ENCODE measurements at regions not wholly inside any gene's neighbourhood (a gene's known extent, or its start where the extent isn't known, plus 50 kb on each side); places are given as distances from the start of the nearest gene placed in this dataset.

DNA sequence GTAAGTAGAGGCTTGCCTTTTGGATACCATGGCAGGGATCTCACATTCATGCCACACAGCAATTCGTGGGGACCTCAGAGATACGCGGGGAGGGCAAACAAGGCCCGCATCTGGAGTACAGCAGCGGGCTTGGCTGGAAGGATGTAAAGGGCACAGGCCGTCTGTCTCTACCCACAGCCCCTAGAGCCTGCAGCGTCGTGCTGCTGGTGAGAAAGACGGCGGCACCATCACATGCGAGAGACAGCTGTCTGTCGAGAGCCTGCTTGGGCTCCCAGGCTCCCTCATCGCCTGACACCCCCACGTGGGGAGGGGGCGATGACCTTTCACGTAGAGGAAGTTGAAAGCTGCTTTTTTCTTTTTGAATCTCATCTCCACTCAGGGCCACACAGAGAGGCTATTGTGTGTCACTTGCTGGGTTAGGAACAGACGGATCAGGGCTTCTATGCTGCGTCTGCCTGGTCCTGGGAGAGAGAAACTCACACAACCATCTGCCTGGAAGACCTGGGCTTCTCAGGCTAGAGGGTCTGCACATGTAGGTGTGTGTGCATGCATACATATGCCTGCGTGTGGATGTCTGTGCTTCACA, 134.6 kb upstream of the PPP1R26 start:
- Histone ChIP-seq H3K27me3 (ENCODE audit: insufficient read depth, poor library complexity, severe bottlenecking) (no peaks in the 10 kb centered on the region), H3K4me3 (replicated peaks; ENCODE audit: insufficient read depth, low read length) (no peak overlapping the region), H3K27ac (replicated peaks) (no peak overlapping the region)
- no peak for DNase-seq (ENCODE audit: low read depth in 1 of 2, low spot score in 1 of 2)
- TF ChIP-seq, protein P1, sequence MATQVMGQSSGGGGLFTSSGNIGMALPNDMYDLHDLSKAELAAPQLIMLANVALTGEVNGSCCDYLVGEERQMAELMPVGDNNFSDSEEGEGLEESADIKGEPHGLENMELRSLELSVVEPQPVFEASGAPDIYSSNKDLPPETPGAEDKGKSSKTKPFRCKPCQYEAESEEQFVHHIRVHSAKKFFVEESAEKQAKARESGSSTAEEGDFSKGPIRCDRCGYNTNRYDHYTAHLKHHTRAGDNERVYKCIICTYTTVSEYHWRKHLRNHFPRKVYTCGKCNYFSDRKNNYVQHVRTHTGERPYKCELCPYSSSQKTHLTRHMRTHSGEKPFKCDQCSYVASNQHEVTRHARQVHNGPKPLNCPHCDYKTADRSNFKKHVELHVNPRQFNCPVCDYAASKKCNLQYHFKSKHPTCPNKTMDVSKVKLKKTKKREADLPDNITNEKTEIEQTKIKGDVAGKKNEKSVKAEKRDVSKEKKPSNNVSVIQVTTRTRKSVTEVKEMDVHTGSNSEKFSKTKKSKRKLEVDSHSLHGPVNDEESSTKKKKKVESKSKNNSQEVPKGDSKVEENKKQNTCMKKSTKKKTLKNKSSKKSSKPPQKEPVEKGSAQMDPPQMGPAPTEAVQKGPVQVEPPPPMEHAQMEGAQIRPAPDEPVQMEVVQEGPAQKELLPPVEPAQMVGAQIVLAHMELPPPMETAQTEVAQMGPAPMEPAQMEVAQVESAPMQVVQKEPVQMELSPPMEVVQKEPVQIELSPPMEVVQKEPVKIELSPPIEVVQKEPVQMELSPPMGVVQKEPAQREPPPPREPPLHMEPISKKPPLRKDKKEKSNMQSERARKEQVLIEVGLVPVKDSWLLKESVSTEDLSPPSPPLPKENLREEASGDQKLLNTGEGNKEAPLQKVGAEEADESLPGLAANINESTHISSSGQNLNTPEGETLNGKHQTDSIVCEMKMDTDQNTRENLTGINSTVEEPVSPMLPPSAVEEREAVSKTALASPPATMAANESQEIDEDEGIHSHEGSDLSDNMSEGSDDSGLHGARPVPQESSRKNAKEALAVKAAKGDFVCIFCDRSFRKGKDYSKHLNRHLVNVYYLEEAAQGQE (IDR thresholded peaks at IDR 0.05; ENCODE audit: insufficient replicate concordance, low read depth) = no peak
- TF ChIP-seq GABPA (IDR thresholded peaks at IDR 0.05; ENCODE audit: low read depth) = no peak
- no peak for TF ChIP-seq POLR2AphosphoS5 (IDR thresholded peaks at IDR 0.05; ENCODE audit: low read depth)
- TF ChIP-seq SPI1 (IDR thresholded peaks at IDR 0.05; ENCODE audit: borderline replicate concordance, low read depth) = no peak
- TF ChIP-seq, protein P2, sequence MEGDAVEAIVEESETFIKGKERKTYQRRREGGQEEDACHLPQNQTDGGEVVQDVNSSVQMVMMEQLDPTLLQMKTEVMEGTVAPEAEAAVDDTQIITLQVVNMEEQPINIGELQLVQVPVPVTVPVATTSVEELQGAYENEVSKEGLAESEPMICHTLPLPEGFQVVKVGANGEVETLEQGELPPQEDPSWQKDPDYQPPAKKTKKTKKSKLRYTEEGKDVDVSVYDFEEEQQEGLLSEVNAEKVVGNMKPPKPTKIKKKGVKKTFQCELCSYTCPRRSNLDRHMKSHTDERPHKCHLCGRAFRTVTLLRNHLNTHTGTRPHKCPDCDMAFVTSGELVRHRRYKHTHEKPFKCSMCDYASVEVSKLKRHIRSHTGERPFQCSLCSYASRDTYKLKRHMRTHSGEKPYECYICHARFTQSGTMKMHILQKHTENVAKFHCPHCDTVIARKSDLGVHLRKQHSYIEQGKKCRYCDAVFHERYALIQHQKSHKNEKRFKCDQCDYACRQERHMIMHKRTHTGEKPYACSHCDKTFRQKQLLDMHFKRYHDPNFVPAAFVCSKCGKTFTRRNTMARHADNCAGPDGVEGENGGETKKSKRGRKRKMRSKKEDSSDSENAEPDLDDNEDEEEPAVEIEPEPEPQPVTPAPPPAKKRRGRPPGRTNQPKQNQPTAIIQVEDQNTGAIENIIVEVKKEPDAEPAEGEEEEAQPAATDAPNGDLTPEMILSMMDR (IDR thresholded peaks at IDR 0.05; ENCODE audit: insufficient read depth, low read length) = no peak

DNA sequence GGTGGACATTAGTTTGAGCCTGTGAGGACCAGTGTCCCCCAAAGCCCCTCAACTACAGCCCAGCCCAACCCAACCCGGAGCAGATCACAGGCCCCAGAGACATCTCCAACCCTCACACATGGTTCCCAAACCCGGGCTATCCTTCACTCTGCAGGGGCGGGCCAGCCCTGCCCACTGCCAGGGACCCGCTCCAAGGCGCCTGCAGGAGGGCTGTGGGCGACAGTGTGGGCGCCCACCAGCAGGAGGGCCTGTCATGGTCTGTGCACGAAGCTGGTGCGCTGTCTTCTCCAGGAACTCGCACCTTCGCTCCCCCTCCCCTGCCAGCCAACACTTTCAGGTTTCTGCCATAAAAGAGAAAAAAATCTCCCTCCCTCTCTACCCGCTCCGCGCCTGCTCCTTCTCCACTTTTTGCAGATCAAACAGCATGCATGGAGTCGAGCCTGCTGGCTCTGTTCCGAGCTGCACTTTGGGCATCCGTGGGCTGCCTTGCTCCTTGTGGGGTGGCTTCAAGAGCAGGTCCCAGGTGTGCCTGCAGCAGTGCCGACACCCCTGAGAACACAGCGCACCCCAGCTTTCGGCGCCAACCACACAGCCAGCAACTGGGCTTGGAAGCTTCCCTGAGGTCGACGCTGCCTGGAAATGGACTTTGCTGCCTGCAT, 133.7 kb upstream of the PPP1R26 start:
- Histone ChIP-seq H3K27me3 (ENCODE audit: insufficient read depth, poor library complexity, severe bottlenecking) (no peaks in the 10 kb centered on the region), H3K27ac (replicated peaks) (no peak overlapping the region), H3K4me3 (replicated peaks; ENCODE audit: insufficient read depth, low read length) (no peak overlapping the region)
- TF ChIP-seq, protein P1 (IDR thresholded peaks at IDR 0.05; ENCODE audit: insufficient replicate concordance, low read depth) = no peak
- no peak for TF ChIP-seq SPI1 (IDR thresholded peaks at IDR 0.05; ENCODE audit: borderline replicate concordance, low read depth)
- TF ChIP-seq, protein P2 (IDR thresholded peaks at IDR 0.05; ENCODE audit: insufficient read depth, low read length) = no peak
- DNase-seq (ENCODE audit: low read depth in 1 of 2, low spot score in 1 of 2) = no peak

DNA sequence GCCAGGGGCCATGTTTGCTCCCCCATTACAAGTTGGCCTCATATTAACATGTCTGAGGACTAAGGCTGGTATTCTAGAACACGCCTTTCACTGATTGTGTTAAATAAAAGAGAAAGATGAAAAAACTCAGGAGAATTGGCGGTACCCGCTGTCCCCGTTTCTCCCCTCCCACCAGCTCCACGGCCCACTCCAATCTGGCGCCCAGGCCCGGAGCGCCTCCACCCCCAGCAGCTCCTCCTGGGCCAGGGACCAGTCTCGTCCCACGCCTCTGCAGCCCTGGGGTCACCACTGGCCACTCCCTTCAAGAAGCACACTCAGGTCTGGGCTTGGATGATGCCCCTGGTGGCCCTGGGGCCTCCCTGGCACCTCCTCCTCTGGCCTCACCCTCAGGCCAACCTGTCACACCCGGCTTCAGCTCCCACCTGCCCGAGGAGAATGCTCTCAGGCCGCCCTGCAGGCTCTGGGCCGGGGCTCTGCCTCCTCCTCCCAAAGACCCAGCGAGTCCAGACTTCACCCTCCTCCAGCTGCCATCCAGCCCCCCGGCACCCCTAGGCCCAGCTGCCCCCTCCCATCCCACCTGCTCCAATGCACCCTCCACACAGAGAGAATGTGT, 133.0 kb upstream of the PPP1R26 start:
- H3K4me3 ChIP-seq (replicated peaks; ENCODE audit: insufficient read depth, low read length) = no peak overlapping the region
- H3K27me3 ChIP-seq (ENCODE audit: insufficient read depth, poor library complexity, severe bottlenecking) = no peaks in the 10 kb centered on the region
- no peak overlapping the region for H3K27ac ChIP-seq (replicated peaks)
- DNase-seq (ENCODE audit: low read depth in 1 of 2, low spot score in 1 of 2) = no peak
- TF ChIP-seq GABPA (IDR thresholded peaks at IDR 0.05; ENCODE audit: low read depth) (no peak), SPI1 (IDR thresholded peaks at IDR 0.05; ENCODE audit: borderline replicate concordance, low read depth) (no peak), POLR2AphosphoS5 (IDR thresholded peaks at IDR 0.05; ENCODE audit: low read depth) (no peak)
- TF ChIP-seq, protein P2 (IDR thresholded peaks at IDR 0.05; ENCODE audit: insufficient read depth, low read length) = no peak
- TF ChIP-seq, protein P1 (IDR thresholded peaks at IDR 0.05; ENCODE audit: insufficient replicate concordance, low read depth) = no peak
